Inflammatory macrophage (primary cell): ENCODE measurements at regions not wholly inside any gene's neighbourhood (a gene's known extent, or its start where the extent isn't known, plus 50 kb on each side); places are given as distances from the start of the nearest gene placed in this dataset.
A peak's percentile ranks its signal among the peaks of the same experiment; 100 is the strongest.
"Not testable (repeated sequence)": the region's sequence is repeated elsewhere in the genome, so short reads cannot be mapped to it uniquely, and the experiment has no call there.

Experiments
- DNase-seq, 2 donors: peaks; one replicate each; pipeline ENCODE4 v3.0.0-alpha.2; 2020 to 2022

DNA sequence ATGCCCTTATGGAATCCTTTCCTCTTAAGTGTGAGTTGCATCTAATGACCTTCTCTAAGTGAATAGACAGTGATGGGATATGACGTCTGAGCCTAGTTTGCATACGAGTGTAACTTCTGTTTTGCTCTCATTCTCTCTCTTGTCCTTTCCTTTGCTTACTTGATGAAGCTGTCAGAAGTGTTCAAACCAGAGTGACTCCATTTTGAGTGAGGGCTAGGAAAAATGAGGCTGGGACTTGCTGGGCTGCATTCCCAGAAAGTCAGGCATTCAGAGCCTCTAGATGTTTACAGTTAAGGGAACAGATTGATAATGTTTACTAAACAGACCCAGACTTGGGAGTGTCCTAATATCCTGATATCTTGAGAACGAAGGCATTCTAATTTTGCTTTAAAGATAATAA lies 311.2 kb upstream of the SOX4 start:
- DNase-seq: not testable (repeated sequence)

DNA sequence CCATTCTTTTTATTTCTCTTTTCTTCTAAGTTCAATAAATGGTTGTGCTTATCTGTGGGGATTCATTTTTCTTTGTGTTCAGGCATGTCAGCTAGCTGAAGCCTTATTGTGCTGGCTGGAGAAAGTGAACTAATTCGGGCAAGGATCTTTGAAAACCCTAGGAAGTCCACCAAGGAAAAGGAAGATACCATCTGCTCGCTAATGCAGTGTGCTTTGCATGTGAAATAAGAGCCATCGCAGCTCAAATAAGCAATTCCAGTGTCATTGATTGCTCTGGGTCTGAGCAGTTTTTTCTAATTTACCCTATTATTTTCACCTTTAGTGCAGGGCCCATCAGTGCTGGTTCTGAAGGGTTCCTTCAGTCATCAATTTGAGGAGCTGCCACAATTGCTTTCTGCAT lies 309.4 kb upstream of the SOX4 start:
- DNase-seq: no peak

DNA sequence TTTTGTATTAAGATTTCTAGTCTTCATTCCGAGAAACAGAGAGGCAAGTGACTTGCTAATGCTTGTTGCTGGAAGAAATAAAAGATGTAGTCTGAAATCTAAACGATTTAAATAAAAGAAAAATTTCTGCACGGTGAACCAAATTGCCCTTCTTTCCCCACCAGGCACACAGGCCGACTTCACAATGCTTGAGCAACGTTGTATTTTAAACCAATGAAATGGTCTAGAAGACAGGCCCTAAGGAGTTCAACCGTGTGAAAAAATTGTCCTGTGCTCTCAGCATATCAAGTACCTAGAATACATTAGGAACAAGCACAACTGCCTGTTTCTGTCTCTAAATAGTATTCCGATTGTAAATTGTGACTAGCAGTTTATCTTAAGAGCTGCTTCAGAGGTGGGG lies 308.8 kb upstream of the SOX4 start:
- DNase-seq: no peak

DNA sequence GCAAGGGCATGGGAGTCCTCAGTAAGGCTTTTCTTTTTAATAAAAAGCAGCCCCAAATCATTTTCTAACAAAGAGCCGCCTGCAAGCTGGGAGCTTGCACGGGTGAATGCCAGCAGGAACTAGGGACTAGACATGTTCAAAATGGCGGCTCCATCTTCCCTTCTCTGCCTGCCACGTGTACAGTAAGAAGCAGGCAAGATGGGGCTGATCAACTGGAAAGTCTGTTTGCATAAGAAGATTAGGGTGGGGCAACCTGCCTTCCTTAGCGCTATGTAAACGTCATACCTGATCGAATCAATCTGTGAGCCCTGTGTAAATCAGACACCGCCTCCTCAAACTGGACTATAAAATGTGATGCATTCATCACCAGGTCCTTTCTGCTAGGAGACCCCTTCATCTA lies 299.4 kb upstream of the SOX4 start:
- no peak for DNase-seq

DNA sequence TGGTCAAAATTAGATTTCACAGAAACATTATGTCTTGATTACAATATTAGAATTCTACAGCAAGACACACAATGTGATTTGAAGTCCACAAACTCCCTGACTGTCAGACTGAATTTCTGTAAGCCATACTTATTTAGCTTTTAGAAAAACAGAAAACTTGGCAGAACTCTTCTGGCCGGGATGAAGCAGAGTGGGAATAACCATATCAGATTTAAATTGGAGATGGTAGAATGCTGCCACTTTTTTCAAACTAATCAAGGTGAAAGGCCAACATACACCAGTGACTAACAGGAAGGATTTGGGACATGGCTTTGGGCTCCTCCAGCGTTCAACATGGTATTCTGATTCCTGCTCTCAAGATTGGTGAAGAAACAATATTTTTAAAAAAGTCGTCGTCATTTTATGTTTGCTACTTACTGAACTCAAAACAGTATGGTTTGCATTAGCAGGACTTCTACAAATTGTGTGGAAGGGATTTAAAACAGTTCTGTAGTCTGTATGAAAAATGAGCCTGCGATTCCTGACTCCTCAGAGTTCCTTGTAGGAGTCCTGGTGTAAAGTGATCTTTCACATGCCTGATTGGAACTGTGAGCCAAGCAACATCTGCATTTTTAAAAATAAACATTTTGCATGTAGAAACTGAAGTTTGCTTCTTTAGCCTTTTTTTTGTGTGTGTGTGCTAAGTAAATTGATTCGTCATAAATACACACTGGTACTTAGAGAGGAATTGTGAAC lies 297.9 kb upstream of the SOX4 start:
- DNase-seq: no peak

DNA sequence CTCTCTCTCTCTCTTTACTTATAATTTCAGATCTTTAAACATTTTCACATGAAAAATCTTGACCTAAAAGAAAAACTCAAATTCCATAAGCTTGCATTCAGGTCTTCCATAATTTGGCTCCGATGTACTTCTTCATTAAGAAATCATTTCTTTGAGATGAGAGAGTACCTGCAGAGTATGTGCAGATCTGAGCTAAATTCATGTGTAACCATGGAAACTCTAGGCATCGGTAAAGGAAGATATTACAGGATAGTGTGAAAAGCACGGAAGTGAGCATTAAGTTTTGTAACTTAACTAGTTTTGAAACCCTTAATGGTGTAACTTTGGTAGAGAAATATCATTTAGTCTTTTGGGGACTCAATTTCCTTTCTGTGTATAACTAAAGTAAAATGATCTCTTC lies 295.9 kb upstream of the SOX4 start:
- no peak for DNase-seq

DNA sequence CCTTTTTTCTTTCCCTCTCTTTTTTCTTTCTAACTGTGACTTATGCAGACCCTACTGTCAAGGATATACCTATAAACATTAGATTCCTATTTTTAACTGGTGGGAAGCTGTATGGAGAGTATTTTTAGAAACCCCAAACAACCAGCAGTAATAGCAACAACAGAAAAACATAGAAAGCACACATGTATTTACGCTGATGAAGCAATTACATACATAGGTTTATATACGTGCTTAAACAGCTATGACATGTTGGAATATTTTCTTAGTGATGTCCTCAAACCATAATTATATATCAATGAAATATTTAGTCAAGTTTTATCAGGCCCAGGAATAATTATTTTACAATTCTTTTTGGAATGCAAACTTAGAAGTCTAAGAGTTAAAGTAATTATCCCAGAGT lies 294.3 kb upstream of the SOX4 start:
- no peak for DNase-seq

DNA sequence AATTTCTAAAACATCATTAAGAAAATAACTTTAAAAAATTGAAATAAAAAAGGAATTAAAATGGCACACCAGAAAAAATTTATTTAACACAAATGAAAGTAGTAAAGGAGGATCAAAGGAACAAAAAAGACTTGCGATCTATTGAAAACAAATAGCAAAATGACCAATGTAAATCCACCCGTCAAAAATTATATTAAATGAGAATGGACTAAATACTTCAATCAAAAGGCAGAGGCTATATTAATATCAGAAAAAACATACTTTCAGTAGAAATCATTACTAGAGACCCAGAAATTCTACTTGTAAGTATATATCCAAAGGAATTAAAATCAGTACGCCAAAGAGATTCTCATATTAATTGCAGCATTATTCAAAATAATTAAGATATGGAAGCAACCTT lies 293.1 kb upstream of the SOX4 start:
- DNase-seq: no peak

DNA sequence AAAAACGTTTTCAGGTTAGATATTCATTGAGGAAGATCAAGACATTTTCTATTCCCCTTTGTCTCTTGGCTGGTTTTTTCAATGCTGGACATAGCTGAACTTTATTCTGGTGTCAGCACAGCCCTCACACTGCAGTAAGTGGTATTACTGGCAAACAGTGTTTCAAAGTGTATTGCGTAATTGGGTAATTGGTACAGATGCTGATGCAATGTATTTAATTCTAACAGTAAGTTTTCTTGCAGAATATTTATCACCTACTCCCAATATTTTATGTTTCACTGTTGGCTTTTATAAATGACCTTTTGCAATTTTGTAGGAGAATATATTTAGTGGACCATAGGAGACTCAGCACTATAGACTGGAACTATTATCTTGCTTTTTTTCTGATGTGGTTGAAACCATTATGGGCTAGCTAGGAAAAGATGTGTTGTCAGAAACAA lies 287.6 kb upstream of the SOX4 start:
- DNase-seq: peak; percentile 25 to 63

DNA sequence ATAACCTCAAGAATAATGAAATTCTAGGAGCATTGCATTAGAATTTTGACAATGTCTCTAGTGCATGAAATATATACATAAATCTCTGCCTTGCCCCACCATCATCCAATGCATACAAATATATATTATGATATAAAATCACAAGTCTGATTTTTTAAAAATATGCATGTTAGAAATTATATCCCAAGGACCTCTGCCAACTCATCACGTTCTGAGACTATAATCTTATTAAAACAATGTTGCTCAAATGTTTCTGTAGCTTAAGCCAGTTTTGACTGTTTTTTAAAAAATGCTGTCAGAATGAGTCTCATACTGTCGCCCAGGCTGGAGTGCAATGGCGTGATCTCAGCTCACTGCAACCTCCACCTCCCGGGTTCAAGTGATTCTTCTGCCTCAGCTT lies 287.0 kb upstream of the SOX4 start:
- DNase-seq: no peak

DNA sequence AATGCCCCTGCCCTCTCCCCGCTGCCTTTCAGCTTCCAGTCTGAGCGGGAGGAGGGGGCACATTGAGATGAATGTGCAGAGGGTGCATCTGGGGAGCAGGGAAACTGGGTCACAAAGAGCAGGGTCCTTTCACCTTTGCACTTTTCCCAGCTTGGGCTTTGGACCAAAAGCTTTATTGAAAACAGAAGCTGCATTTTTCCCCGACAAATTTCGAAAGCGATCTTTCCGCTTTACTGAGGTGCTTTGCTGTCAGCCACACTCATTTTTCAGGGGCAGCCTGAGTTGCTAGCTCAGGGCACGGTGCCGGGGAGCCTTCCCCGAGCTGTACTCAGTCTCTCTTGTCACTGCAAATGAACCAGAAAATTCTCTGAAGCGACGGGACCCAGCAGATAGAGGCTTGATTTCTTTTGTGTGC lies 283.7 kb upstream of the SOX4 start:
- DNase-seq: no peak

DNA sequence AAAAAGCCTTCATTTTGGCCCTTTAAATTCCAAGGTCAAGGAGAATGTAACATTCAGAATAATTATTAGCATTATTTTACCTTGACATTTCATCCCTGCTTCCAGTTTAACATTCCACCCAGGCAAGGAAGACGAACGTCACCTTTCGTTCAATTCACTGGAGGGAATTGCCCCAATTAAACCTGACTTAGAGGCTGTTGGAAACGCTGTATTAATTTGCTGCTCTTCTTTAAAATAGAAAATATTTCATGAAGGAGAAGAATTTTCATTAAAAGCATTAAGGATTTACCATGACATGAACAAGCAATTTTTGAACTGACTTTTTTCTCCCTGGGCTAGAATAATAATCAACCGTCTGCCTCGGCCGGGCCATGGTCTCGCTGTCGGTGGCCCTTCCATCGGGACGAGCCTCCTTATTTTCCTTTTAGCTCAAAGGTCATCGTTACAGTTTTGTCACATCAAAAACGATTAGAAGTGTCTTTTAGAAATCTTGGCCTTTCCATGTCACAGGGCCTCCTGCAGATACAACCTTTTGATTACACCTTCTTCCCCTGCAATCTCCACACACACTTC lies 282.9 kb upstream of the SOX4 start:
- DNase-seq: no peak

DNA sequence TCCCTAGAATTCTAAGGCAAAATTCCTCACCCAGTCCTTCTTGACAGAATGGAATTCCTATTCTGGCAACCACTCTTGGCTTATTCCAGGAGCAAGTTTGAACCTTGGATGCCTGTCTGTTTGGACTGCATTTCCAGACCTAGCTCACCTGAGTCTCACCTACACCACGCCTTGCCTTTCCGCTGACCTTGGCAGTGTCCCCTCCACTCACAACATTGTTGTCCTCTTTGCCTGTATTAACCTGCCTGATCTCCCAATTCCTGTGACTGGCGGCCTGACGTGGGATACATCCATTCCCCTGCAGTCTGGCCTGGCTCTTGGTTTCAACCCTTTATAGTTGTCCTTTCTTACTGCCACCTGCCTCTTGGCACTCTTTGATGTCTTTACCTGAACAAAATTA lies 281.4 kb upstream of the SOX4 start:
- DNase-seq: no peak

DNA sequence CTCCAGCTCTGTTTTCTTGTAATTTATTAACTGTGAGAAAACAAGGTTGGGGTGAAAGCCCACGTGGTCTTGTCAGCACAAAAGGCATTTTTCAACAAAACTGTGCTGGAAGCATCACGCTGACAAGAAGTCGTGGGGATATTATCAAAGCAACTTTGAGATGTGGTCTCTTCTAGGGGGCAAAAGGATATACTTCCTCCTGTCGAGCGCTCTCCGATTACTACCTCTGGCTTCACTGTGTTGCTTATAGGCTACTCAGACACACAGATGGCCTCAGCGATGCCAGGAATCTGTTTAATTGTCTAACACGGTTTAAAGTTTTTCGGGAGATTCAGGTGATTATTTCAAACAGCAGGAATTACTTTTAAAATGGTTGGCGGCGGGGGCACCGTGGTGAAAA lies 275.9 kb upstream of the SOX4 start:
- DNase-seq: no peak

DNA sequence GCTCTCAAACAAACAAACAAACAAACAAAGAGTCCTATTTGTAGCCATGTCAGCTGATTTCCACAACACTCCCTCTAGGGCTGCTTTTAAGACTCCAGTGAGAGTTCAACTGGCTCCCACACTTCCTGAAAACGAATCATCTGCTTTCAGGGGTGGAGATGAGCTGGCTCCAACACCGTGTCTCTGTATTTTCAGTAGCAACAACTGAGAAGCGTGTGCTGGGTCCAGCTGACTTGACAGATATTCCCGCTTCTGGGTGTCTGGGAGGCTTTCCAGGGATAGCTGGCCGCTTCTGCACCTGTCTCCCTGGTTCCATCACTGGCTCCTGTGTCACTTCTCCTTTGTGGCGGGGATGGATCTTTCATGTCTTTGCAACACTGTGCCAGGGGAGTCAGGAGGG lies 272.5 kb upstream of the SOX4 start:
- DNase-seq: peak; percentile 11 to 42

DNA sequence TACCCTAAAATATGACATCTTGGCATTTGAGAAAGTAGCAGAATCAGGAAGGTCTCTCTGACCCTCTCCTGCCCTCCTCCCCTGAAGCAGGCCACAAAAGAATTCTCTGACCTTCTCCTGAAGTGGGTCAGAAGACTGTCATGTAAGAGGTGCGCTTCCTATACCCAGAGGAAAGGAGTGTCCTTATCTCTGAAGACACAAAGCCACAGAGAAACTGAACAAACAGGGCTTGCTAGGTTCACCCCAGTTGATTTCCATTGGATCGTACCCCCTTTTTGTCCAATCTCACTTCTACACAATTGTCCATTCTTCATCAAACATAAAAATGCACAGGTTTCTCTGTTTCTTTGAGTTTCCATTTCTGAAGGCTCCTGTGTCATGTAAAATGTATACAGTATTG lies 272.0 kb upstream of the SOX4 start:
- no peak for DNase-seq

DNA sequence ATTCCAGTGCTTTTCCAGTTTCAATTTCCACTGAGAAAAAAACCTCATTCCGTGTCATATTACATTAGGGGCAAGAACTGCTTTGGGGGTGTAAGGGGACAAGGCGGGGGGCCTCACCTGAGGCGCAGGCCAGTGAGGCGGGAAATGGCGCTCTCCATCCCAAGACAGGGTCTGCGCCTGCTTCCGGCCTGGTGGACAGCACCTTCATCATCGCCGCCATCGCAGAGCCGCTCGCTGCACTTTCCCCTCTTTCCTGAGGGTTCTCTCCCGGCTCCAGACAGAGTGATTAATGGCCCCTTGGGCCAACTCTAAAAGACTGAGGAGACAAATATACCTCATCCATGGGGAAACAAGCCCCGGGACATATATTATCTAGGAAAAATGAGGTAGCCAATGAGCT lies 270.0 kb upstream of the SOX4 start:
- no peak for DNase-seq

DNA sequence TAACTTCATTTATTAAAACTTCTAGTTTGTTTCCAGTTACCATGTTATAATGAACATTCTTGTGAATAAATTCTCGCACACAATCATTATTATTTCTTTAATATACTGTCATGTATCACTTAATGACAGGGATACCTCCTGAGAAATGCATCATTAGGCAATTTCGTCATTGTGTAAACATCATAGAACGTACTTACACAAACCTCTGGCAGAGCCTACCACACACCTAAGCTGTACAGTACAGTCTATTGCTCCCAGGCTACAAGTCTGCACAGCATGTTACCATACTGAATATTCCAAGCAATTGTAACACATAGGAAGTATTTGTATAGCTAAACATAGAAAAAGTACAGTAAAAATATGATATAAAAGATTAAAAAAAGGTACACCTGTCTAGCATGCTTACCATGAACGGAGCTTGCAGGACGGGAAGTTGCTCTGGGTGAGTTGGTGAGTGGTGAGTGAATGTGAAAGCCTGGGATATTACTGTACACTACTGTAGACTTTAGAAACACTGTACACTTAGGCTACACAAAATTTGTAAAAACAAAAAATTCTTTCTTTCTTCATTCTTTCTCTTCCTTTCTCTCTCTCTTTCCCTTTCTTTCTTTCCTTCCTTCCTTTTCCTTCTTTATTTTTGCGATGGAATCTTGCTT lies 268.2 kb upstream of the SOX4 start:
- no peak for DNase-seq

DNA sequence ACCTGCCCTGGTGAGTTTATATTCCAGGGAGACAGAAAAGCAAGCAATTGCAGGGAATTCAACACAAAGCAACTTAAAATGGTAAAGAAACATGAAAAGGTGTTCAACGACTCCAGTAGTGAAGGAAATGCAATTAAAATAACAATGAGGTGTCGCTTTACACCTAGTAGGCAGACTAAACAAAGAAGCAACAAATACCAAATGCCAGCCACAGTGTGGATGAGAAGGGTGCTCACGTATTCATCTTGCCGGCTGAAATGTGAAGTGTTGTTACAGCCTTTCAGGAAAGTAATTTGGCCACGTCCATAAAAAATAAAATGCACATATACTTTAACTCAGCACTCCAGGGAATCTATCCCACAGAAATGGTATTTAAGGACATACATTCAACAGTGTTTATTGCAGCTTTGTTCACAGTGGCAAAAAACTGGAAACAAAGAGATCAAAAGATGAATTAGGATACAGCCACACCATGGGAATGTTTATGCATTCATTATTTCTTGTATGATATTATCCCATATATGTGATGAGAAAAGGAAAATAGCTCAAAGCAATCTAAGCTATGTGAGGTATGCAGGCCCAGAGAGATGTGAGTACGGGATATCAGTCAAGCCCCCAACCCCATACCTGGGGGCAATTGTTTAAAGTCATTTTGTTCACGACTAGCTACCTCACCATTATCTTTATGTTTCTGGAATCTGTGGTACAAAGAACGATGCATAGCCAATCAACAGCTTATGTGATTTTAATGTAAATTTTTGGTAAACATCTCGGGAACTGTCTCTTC lies 266.0 kb upstream of the SOX4 start:
- DNase-seq: no peak

DNA sequence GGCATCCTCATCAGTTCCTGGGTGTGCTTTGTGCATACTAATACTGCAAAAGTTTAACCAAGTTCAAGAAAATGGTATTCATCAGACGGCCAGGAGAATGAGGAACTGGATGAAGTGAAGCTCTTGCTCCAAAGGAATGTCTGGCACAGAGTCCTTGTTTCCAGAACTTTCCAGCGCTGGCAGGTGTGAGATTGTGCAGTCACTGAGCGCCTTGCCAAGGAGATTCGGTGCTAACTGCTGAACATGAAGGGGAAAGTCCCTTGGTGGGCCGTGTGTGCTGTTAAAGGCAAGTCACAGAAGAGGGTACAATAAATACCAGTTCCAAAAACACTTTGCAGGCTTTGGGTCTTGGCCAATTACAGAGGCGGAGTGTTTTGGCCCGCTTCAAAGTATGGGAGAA lies 262.3 kb upstream of the SOX4 start:
- no peak for DNase-seq

DNA sequence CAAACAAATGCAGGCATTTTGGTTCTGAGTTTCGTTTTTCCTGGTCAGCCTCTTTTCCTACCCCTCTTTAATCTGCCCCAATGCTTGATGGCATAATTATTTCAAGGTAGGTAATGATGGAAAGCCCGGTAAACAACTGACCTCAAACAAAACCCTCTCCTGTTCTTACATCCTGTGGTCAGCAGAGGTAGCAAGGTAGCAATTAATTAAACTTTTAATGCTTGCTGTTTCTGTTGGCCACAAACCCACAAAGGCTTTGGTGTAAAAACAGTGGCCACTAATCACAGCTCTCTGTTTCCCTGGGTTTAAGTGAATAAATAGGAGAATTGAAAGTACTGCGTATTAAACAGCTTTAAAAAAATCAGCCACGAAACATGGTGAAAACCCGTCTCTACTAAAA lies 261.5 kb upstream of the SOX4 start:
- no peak for DNase-seq

DNA sequence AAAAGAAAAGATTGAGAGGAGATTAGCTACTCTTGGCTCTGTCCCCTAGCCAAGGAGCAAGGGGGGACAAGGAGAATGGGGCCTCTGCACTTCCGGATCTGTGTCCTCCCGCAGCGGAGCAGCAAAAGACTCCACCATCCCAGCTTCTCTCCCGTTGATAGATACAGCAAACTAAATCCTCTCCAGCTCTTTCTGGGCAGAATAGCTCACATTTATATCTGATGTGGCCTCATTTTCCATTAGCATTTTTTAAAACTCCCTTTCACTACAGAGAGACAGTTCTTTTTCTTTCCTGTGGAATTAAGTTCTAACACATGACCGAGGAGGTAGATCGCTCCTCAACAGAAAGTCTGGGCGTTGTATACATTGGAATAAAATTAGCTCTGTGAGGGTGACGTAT lies 260.9 kb upstream of the SOX4 start:
- DNase-seq: no peak

DNA sequence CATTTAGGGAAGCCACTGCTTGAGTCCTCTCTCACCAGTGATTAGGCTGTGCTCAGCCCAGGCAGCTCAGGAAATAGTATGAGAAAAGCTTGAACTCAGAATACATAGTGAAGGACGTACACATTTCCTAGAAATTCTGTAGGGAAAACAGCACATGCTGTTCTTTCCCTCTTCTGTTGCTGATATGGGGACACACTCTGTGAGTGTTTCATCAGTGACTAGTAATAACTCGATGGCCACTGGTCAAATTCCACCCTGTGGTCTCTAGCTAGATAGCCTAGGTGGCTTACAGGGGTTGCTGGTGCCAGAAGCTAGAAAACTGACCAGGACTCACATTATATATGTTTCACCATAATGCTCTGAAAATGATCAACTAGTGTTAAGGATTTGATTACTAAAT lies 259.8 kb upstream of the SOX4 start:
- no peak for DNase-seq

DNA sequence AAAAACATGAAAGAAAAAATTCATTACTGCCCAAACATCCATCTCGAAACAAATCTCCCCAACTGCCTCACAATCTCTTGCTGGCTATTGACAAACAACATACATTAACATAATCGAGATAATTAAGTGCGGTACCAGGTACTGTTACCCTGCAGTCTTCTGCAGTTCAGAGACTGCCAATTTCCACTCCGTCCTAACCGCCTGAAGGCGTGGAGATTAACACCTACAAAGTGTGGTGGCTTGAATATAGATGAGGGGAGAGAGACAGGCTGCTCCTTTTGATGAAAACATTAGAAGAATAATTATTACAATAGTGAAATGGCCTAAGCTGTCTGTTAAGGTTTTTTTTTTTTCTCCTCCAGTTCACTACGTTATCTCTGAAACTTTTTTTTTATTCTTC lies 258.9 kb upstream of the SOX4 start:
- DNase-seq: no peak
